ENCODE measurements at regions not wholly inside any gene's neighbourhood (a gene's known extent, or its start where the extent isn't known, plus 50 kb on each side); places are given as distances from the start of the nearest gene placed in this dataset.

GRCh38 chr10:55220975-55221374 is 419.9 kb upstream of the PCDH15 start:
- TF ChIP-seq ESRRG (CRISPR knock-in tag; IDR thresholded peaks at IDR 0.05) (no peak), PATZ1 (CRISPR knock-in tag; IDR thresholded peaks at IDR 0.05; ENCODE audit: borderline replicate concordance) (no peak), ZNF70 (CRISPR knock-in tag; IDR thresholded peaks at IDR 0.05) (no peak), ZFP30 (CRISPR knock-in tag; IDR thresholded peaks at IDR 0.05) (no peak)
